NB4 (cell line): ENCODE measurements at regions not wholly inside any gene's neighbourhood (a gene's known extent, or its start where the extent isn't known, plus 50 kb on each side); places are given as distances from the start of the nearest gene placed in this dataset.

Experiments
- DNase-seq: peaks from one replicate; pipeline ENCODE4 v3.0.0; 2010; ENCODE audit warnings: low read depth
- H3K4me3 ChIP-seq: one replicate; pipeline ENCODE4 v1.5.1; 2011; ENCODE audit warnings: mild to moderate bottlenecking, low read depth, low read length, moderate library complexity
- CTCF ChIP-seq: IDR thresholded peaks from one replicate; pipeline ENCODE4 v1.5.1; 2012; ENCODE audit warnings: low read depth, low read length
- MAX ChIP-seq: IDR thresholded peaks from 2 replicates; pipeline ENCODE4 v1.6.1; 2011; ENCODE audit warnings: low read depth, low read length
- MYC ChIP-seq: IDR thresholded peaks from 2 replicates; pipeline ENCODE4 v1.6.1; 2011; ENCODE audit warnings: low read depth, low read length
- POLR2A ChIP-seq: IDR thresholded peaks from 2 replicates; pipeline ENCODE4 v1.6.1; 2011; ENCODE audit warnings: mild to moderate bottlenecking; ENCODE audit not compliant: insufficient read length; ENCODE audit errors: extremely low read depth

DNA sequence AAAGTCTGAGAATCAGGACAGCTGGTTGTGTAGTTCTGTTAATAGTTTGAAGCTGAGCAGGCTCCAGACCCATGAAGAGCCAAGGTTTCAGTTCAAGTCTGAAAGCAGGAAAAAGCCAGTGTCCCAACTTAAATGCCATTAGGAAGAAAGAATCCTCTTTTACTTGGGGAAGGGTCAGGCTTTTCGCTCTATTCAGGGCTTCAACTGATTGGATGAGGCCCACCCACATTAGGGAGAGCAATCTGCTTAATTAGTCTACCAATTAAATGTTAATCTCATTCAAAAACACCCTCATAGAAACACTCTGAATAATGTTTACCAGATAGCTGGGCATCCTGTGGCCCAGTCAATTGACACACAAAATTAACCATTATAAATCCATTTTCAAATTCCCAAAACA lies 462.2 kb downstream of the EPM2A start:
- no peak for DNase-seq
- no peak overlapping the region for H3K4me3 ChIP-seq
- TF ChIP-seq MAX: no peak
- TF ChIP-seq CTCF: no peak
- no peak for TF ChIP-seq POLR2A
- no peak for TF ChIP-seq MYC

DNA sequence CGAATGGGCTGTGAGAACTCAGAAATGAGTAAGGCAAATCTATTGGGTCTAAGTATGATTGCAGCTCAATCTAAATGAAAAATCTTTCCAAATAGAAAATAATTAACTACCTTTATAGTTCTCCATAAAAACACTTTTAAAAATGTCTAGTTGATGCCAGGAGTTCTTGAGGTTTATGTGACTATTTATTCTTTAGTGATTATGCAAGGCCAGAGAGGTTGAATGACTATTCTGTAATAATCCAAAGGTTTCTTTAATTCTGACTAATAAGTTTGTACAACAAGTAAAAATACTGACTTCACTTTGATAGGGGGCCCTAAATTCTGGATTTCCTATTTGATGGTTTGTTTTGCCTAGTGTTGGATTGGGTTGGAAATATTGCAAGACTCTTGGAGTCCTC lies 461.2 kb downstream of the EPM2A start:
- no peak overlapping the region for H3K4me3 ChIP-seq
- DNase-seq: no peak
- TF ChIP-seq POLR2A (no peak), MYC (no peak), MAX (no peak), CTCF (no peak)

- no peak overlapping the region for H3K4me3 ChIP-seq
- no peak for TF ChIP-seq MYC
- no peak for TF ChIP-seq CTCF
- no peak for DNase-seq
Measured at GRCh38 chr6:145275019-145275418, 460.3 kb downstream of the EPM2A start.

DNA sequence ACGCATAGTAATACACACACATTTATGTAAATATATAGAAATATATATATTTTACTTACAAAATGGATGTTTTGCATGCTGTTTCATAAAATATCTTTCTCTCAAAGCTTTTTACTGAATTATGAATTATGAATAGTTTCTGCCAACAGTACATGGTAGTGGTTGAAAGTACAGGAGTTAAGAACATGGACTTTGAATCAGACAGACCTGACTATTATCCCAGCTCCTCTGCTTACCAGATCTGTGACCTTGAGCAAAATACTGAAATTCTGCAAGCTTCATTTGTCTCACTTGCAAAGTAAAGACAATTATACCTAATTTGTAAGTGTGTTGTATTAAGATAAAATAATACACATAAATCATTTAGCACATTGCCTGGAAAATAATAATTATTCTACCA lies 459.5 kb downstream of the EPM2A start:
- no peak for TF ChIP-seq MYC
- TF ChIP-seq POLR2A: no peak
- no peak for TF ChIP-seq CTCF
- no peak for TF ChIP-seq MAX
- H3K4me3 ChIP-seq: no peak overlapping the region
- DNase-seq: no peak

DNA sequence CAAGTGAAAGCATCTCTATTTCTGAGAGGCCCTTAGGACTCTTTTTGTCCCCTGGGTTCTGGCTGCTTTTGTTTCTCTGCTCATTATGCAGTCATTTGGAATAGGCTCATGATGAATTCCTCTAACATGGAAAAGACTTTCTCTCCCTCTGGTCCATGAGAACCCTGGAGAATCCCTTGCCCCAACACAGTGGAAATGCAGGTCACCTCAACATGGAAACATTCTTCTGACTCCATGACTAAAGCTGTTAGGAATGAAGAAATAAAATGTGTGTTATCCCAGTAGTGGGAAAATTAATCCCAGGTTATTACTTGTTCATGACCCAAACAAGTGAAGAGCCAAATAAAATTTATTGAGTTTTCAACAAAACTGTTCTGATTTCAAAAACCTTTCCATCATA lies 458.6 kb downstream of the EPM2A start:
- DNase-seq: no peak
- no peak overlapping the region for H3K4me3 ChIP-seq
- TF ChIP-seq CTCF (no peak), MYC (no peak), MAX (no peak), POLR2A (no peak)

DNA sequence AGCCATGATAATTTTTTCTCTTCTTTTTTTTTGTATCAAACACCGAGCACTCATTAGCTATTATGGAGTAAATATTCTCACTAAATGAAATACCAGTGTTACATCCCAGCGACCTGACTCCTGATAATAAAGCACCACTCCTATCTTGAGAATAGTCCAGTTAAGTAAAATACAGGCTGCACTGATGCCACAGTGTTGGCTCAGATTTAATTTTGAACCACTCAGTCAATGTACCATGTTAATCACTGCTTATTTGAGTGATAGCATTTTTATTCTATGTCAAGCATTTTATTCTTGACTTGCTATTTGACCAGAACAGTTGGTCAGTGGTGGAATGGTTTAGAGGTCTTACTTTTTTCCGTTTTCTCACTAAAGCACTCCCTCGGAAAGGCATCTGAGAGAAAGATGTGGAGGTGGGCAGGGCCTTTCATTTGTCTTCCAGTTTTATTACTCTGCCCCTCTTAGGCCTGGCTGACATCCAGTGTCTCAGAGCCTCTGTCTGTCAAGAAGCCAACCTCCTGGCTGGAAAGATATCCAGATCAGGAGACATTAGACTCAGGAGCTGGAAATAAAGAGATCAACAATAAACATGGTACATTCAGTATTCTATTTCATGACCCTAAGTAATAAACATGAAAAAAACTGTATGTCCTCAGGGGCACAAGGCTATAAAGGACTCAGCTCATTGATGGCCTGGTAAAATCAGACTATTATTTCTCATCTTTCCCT lies 457.8 kb downstream of the EPM2A start:
- DNase-seq: no peak
- TF ChIP-seq POLR2A: no peak
- H3K4me3 ChIP-seq: no peak overlapping the region
